Calu3 (cell line): ENCODE measurements at regions not wholly inside any gene's neighbourhood (a gene's known extent, or its start where the extent isn't known, plus 50 kb on each side); places are given as distances from the start of the nearest gene placed in this dataset.

ENCODE experiments used
- BruUV-seq: library from RNA; stranded (reverse); fragments of 400-500 nt; replicated peaks from 2 replicates; lab custom pipeline; 2021; lab: Mats Ljungman, UMichigan
- CTCF ChIA-PET: fragments of 300-600 bp; sonication (Branson Sonifier 250); formaldehyde crosslinking; loops from one replicate; lab custom pipeline; 2022; ENCODE audit warnings: antibody characterized with exemption; lab: Charles Lee
- DNase-seq: peaks from one replicate; pipeline ENCODE4 v3.0.0; 2022
- H3K27ac Mint-ChIP-seq: one replicate; pipeline ENCODE4 v1.8.0; 2022; ENCODE audit warnings: mixed read lengths; ENCODE audit not compliant: unreplicated experiment
- H3K27me3 Mint-ChIP-seq: one replicate; pipeline ENCODE4 v1.8.0; 2022; ENCODE audit warnings: mixed read lengths; ENCODE audit not compliant: unreplicated experiment
- H3K36me3 Mint-ChIP-seq: one replicate; pipeline ENCODE4 v1.8.0; 2022; ENCODE audit warnings: mild to moderate bottlenecking, moderate library complexity, mixed read lengths; ENCODE audit not compliant: insufficient read depth, unreplicated experiment
- H3K4me1 Mint-ChIP-seq: one replicate; pipeline ENCODE4 v1.8.0; 2022; ENCODE audit warnings: mild to moderate bottlenecking, low read depth, mixed read lengths; ENCODE audit not compliant: unreplicated experiment
- H3K4me3 Mint-ChIP-seq: one replicate; pipeline ENCODE4 v1.8.0; 2022; ENCODE audit warnings: mild to moderate bottlenecking, low read depth, moderate library complexity, mixed read lengths; ENCODE audit not compliant: unreplicated experiment
- H3K9me3 Mint-ChIP-seq: one replicate; pipeline ENCODE4 v1.8.0; 2022; ENCODE audit warnings: low read depth, mixed read lengths; ENCODE audit not compliant: unreplicated experiment
- CTCF ChIP-seq: fragments of 200-600 bp; IDR thresholded peaks from one replicate; pipeline ENCODE4 v1.8.0; 2022; ENCODE audit warnings: antibody characterized with exemption; ENCODE audit not compliant: unreplicated experiment
- intact Hi-C: fragments of 100-400 bp; cut with micrococcal nuclease; formaldehyde crosslinking; loops from one replicate; pipeline ENCODE4 v1.10.0; 2022; ENCODE audit not compliant: unreplicated experiment

- CTCF ChIA-PET = no interaction called here
- Mint-ChIP-seq H3K36me3 (no peaks in the 10 kb centered on the region), H3K4me1 (no peaks in the 10 kb centered on the region), H3K4me3 (no peak overlapping the region), H3K9me3 (no peaks in the 10 kb centered on the region), H3K27me3 (peaks cover 13% of the 10 kb centered on the region), H3K27ac (no peak overlapping the region)
- no peak for TF ChIP-seq CTCF
- DNase-seq = no peak
- no TSS peak for BruUV-seq
- intact Hi-C loops = no loop called here
Measured at GRCh38 chr3:72313308-72313707, 528.4 kb upstream of the PROK2 start.

GRCh38 chr3:72312339-72312738, 527.4 kb upstream of the PROK2 start:
- intact Hi-C loops = no loop called here
- CTCF ChIA-PET = no interaction called here
- H3K27ac Mint-ChIP-seq = no peak overlapping the region
- H3K27me3 Mint-ChIP-seq = peaks cover 13% of the 10 kb centered on the region
- no peak overlapping the region for H3K4me3 Mint-ChIP-seq
- BruUV-seq = no TSS peak
- no peak for DNase-seq
- H3K36me3 Mint-ChIP-seq = no peaks in the 10 kb centered on the region
- no peaks in the 10 kb centered on the region for H3K4me1 Mint-ChIP-seq
- TF ChIP-seq CTCF = no peak
- H3K9me3 Mint-ChIP-seq = no peaks in the 10 kb centered on the region

- H3K27ac Mint-ChIP-seq = no peak overlapping the region
- H3K36me3 Mint-ChIP-seq = no peaks in the 10 kb centered on the region
- H3K4me3 Mint-ChIP-seq = no peak overlapping the region
- H3K27me3 Mint-ChIP-seq = peaks cover 13% of the 10 kb centered on the region
- no TSS peak for BruUV-seq
- intact Hi-C loops = no loop called here
- CTCF ChIA-PET = no interaction called here
- no peak for TF ChIP-seq CTCF
- no peaks in the 10 kb centered on the region for H3K9me3 Mint-ChIP-seq
- H3K4me1 Mint-ChIP-seq = no peaks in the 10 kb centered on the region
- no peak for DNase-seq
Measured at GRCh38 chr3:72311425-72311824, 526.5 kb upstream of the PROK2 start.

- CTCF ChIA-PET = interaction anchor here (0.6 kb wide), 1 partner anchor 414 kb away, joined by 5 read pairs; no protein-coding TSS in a partner anchor
- H3K36me3 Mint-ChIP-seq = no peaks in the 10 kb centered on the region
- intact Hi-C loops = no loop called here
- H3K27ac Mint-ChIP-seq = no peak overlapping the region
- H3K9me3 Mint-ChIP-seq = no peaks in the 10 kb centered on the region
- no peaks in the 10 kb centered on the region for H3K4me1 Mint-ChIP-seq
- TF ChIP-seq CTCF = no peak
- BruUV-seq = no TSS peak
- no peak overlapping the region for H3K4me3 Mint-ChIP-seq
- peaks cover 16% of the 10 kb centered on the region for H3K27me3 Mint-ChIP-seq
- no peak for DNase-seq
Measured at GRCh38 chr3:72310419-72311380, 525.8 kb upstream of the PROK2 start.
